MM.1S (cell line): ENCODE measurements at regions not wholly inside any gene's neighbourhood (a gene's known extent, or its start where the extent isn't known, plus 50 kb on each side); places are given as distances from the start of the nearest gene placed in this dataset.

Experiments used
- EZH2phosphoT487 ChIP-seq: fragments of 300-600 bp; sonication (generic); IDR thresholded peaks from 2 replicates; pipeline ENCODE4 v1.6.1; 2018; ENCODE audit warnings: antibody characterized with exemption, low read length
- TF ChIP-seq, protein P1 (sequence below): fragments of 300-600 bp; sonication (generic); IDR thresholded peaks from 2 replicates; pipeline ENCODE4 v1.5.1; 2016; ENCODE audit warnings: antibody characterized with exemption, low read length, mixed read lengths

DNA sequence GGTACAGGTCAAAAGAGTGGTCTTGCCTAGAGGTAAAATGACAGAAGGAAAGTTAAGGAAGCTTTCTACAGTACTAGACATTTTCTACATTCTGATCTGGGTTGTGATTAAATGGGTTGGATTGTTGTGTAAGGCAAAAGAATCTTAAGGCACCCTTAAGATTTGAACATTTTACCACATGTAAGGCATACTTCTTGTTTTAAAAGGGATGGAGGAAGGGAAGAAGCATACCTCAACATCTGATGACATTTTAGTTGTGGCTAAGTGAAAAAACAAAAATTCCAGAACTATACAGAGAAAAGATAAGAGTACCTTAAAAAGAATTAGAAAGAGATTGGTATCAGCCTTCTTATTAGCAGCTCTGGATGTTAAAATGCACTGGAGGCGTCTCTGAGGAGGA, 356.0 kb upstream of the CADM1 start:
- TF ChIP-seq, protein P1, sequence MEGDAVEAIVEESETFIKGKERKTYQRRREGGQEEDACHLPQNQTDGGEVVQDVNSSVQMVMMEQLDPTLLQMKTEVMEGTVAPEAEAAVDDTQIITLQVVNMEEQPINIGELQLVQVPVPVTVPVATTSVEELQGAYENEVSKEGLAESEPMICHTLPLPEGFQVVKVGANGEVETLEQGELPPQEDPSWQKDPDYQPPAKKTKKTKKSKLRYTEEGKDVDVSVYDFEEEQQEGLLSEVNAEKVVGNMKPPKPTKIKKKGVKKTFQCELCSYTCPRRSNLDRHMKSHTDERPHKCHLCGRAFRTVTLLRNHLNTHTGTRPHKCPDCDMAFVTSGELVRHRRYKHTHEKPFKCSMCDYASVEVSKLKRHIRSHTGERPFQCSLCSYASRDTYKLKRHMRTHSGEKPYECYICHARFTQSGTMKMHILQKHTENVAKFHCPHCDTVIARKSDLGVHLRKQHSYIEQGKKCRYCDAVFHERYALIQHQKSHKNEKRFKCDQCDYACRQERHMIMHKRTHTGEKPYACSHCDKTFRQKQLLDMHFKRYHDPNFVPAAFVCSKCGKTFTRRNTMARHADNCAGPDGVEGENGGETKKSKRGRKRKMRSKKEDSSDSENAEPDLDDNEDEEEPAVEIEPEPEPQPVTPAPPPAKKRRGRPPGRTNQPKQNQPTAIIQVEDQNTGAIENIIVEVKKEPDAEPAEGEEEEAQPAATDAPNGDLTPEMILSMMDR: no peak
- TF ChIP-seq EZH2phosphoT487: no peak
